8988T (cell line): ENCODE measurements at regions not wholly inside any gene's neighbourhood (a gene's known extent, or its start where the extent isn't known, plus 50 kb on each side); places are given as distances from the start of the nearest gene placed in this dataset.

Experiments
- DNase-seq: peaks from one replicate; pipeline ENCODE4 v3.0.0; 2011

DNA sequence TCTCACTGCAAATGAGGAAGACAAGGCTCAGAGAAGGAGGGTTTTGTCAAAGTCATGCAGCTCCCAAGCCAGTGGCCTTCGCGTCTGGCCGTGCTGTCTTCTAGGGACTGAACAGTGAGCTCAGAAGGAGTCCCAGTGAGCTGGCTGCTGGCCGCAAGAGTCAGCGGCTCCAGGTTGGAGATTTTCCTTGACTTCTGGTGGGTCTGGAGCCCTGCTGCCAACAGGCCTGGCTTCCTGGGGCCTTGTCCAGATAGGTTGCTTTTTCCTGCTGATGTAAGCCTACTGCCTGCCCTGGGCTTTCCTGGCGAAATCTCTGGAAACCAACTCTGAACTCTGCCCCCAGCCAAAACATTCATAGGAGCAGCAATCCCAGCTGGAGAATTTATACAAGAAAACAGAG is 272.7 kb upstream of the CADM1 start:
- no peak for DNase-seq

- DNase-seq, result no peak
Measured at GRCh38 chr11:115775846-115776245, 271.6 kb upstream of the CADM1 start.

DNA sequence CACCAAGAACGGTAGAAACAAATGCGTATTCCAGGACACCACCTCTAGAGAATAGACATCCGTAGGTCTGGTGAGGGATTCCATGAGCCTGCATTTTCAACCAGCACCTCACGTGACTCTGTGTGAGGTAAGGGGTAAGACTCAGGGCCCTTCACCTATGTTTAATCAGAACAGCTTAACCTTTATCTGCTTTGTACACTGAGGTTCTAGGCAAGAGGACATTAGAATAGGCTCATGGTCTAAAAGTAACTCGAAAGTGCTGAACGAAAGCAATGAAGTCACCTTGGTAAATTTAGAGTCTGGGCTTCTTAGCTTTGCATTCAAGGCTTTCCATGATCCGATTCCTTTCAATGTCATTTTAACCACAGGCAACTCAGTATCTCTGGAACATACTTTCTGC is 270.5 kb upstream of the CADM1 start:
- no peak for DNase-seq

GRCh38 chr11:115769891-115770290 is 265.7 kb upstream of the CADM1 start:
- no peak for DNase-seq

DNA sequence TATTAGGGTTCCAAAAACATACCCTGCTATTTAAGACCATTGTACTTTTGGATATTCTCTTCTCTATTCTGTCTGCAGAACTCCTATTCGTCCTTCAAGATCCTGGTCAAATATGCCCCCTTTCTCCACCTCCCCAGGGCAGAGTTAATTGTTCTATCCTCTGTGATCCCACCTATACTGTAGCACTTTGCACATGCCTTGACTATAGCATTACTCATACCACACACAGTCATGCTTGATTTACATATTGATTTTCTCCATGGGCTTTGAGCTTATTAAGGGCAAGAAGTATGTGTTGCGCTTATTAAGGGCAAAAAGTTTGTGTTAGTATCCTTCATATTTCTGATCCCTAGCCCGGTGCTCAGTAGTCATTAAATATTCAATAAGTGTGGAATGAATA is 263.7 kb upstream of the CADM1 start:
- no peak for DNase-seq

GRCh38 chr11:115767047-115767802 is 263.0 kb upstream of the CADM1 start:
- no peak for DNase-seq

DNA sequence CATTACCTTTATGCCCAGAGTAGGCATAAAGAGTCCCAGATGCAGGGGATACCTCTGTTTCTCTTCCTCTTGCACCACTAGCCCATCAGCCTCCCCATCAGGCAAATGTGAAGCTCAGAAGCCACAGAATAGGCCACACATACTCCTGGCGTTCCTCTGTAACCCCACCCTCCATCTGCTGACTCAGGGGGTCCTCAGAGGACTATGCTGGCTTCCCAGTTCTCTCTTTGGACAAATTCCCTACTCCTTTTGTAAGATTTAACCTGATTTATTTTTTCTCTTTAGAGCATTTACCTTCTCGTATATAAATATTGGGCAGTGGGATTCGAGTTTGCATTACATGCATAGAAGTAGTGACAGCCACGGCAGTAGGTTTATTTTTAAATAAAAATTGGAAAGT is 262.3 kb upstream of the CADM1 start:
- DNase-seq, result no peak

DNA sequence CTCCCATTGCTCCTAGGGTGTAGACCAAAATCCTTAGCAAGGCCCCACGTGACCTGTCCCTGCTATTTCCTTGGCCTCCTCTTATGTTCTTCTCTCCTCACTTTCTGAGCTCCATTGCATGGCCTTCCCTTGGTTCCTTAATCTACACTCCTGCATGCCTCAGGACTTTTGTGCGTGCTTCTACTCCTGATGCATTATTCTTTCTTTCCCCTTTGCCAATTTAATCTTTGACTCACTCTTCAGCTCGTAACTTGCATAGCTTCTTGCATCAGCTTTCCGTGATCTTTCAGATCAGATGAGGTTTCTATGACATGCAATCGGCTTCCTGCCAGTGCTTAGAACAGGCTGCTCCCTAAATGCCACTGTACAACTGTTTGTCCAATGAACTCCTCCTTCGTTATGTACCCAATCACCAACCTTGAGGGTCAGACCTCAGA is 261.6 kb upstream of the CADM1 start:
- no peak for DNase-seq

DNA sequence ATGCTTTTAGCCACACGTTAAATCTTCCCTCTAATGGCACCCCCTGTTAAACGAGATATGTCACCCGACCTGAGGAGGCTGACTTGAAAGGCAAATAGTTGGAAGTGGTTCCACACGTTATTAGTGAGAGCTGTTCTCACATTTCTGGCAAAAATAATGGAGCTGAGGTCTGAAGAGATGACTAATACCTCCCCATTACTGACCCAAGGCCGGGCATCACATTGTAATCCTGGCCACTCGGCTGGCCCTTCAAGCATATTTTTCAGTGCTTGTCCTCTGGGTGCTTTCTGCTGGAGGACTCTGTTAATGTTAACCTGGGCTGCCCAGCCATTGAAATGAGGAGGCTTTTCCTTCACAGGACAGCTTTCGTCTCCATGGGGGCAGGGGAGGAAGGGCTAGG is 260.0 kb upstream of the CADM1 start:
- DNase-seq, result no peak

DNA sequence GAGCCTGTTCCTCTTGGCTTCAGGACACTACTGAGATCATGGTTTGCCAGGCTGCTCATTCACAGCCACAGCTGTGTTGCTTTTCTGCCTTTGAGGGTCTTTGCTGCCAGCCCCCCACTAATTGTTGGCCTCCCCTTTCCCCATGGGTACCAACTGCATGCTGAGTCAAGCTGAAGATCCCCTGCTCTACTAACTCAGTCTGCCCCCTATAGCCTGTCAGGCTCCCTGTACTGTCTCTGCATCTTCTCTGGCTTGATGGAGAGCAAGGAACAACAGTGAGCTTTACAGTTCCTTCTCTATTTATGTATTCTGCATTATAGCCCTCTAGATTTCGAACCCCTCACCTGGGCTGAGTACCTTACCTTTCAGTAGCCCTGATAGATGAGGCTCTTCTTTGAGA is 257.6 kb upstream of the CADM1 start:
- no peak for DNase-seq

DNA sequence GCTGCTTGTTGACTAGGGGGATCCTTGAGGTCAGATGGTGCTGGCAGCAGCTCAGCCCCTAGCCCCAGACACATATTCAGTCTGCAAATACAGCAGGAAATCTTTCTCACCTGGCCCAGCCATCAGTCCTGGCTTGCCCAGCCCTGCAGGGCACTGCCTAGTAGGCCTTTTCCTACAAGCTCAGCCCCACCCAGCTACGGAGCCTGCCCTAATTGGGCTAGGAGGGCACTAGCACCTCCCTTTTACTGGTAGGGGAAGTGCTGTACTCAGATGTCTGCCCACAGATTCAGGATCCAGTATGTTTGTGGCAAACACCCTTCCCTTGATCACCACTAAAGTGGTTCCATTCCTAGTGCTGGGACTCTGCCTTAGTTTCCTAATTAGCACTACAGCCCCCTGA is 257.1 kb upstream of the CADM1 start:
- no peak for DNase-seq

DNA sequence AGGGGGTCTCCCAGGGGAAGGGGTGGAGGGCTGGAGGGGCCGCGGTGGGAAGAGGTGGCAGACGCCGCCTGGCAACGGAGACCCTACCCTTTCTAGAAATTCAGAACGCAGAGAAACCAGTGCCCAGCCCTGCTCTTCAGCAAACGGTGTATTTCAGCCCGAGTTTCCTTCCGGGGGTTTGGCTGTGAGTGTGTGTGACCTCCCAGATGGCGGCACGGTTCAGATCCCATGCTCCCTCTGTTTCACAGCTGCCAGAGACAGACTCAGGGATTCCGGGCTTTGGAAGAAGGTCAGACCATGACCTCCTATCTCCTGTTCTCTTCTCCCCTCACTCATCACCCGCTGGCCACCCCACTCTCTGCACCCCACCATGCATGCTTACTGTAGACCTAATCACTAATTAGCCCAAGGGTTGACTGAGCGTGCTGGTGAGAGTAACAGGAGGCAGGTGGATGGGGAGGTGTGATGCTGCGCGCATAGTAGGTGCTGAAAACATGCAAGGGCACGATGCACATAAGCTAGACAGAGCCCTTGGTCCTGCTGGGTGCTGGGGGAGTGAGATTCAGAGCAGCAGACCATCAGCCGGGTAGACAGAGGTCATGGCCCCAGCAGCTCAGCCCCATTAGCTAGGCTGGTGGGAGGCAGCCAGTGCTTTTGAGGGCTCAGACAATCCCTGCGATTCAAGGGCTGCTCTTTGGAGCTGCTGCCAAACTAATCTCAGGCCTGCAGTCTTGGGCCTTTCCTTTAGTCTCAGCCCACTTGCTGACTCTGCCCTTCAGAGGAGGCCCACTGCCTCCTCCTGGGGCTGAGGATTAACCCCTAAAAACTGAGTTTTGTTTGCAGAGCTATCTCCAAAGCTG is 256.5 kb upstream of the CADM1 start:
- no peak for DNase-seq

- DNase-seq, result no peak
Measured at GRCh38 chr11:115759622-115760460, 255.6 kb upstream of the CADM1 start.

- DNase-seq, result no peak
Measured at GRCh38 chr11:115758011-115758410, 253.8 kb upstream of the CADM1 start.

DNA sequence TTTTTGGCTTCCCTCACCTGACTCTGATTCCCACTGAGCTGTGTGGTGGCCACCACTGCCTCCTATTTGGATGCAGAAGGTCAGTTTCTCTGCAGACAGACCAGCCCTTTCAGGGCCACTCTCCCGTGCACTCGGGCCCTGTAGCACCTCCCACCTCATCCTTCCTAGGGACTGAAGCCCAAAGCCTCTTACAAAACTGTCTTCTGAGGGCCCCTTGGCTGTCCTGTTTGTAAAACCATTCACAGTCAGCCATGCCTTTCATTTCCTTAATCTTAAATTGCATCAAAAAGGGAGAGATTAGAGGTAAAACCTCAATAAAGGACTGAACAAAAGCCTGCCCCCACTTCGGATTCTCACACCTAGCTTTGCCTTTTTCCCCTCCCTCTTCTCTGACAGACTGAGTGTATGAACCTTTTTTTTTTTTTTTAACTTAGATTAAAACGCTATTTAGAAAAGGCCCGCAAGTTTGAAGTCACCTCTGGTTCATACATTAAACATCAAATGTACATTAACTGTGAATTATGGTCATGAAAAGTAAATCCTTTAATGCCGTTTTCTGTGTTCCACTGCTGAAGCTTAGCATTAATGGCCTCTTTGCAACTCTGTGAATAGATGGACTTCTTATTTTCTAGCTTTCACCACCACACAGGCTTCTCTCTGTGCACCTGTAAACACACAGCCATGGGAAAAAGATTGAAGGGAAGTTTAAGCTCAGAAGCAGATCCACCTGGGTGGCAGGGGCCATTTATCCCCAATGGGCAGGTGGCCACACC is 247.2 kb upstream of the CADM1 start:
- no peak for DNase-seq

DNA sequence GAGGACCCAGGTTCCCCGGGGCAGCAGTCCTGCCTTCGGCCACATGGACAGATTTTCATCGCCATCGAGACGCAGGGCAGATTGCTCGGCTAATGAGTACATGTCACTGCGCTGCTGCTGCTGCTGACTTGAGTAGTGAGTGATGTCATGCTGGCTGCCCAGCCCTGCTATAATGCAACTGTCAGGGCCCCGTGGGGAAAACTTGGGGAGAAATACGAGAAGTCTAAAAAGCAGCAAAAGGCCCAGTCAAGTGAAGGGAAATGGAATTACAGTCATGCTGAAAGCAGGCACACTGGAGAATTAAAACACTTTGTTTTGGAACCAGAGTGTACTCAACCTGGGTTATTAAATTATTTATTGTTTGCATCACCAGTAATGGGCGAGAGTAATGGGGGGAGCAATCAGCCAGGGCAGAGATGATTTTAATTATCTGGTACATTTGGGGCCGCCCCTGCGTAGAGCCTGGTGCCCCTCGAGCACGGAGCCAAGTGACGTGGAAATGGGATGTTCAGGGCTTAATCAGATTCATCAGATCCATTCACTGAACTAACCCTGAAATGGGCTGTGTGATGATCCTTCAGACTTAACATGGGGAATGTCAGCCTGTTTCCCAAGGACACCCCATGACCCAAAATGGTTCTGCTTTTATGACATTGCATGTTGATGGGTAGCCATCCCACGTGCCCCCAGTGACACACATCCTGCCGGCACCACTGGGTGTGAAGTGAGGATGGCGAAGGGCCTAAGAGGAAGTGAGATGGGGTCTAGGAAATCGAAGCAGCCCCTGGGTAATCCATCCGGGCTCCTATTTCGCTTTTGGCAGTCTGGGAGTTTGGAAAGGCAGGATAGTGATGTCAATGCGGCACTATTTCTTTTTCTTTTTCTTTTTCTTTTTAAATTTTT is 241.6 kb upstream of the CADM1 start:
- DNase-seq, result no peak

GRCh38 chr11:115745066-115745465 is 240.9 kb upstream of the CADM1 start:
- no peak for DNase-seq

DNA sequence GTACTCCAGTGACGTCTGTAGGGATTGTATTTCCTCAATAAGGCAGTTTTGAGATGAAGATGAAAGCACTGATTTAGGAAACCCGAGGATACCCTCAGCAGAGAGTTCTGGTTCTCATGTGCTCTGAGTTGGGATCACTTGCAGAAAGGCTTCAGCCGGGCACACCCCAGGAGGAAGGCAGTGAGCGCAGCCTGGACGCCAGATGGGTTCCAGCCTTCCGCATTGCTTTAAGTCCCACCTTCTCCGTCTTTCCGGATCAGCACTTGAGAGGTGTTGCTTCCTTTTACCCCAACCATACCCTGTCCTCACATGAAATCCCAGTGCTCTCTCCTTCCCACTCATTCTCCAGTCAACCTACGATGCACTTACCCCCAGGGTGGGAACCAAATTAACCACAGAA is 239.5 kb upstream of the CADM1 start:
- DNase-seq, result no peak

- DNase-seq, result no peak
Measured at GRCh38 chr11:115741376-115742107, 237.3 kb upstream of the CADM1 start.

- DNase-seq, result no peak
Measured at GRCh38 chr11:115740324-115740723, 236.1 kb upstream of the CADM1 start.

- DNase-seq, result no peak
Measured at GRCh38 chr11:115739878-115740277, 235.7 kb upstream of the CADM1 start.
